SKM-1 (cell line): ENCODE measurements at regions not wholly inside any gene's neighbourhood (a gene's known extent, or its start where the extent isn't known, plus 50 kb on each side); places are given as distances from the start of the nearest gene placed in this dataset.

Experiments
- DNase-seq: peaks from one replicate; lab custom pipeline; 2025; ENCODE audit not compliant: unreplicated experiment; lab: John Stamatoyannopoulos, UW

DNA sequence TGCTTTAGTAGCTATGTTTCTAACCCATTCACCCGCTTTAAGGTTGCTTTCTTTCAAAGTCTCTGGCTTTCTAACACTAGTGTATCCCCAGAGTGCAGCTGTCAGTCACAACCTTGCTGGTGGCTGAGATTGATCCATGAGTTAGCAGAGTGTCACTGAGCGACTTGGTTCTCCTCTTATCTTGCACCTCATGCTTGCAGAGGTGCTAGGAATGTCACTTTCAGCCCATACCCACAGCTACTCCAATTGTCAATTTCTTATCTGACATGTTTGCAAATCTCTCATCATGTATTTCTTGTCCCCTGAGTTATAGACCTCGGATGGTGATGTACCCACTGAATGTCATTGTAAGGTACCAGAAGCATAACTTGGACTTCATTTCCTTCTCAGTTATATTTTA lies 1110.2 kb downstream of the GALC start:
- DNase-seq, result no peak

DNA sequence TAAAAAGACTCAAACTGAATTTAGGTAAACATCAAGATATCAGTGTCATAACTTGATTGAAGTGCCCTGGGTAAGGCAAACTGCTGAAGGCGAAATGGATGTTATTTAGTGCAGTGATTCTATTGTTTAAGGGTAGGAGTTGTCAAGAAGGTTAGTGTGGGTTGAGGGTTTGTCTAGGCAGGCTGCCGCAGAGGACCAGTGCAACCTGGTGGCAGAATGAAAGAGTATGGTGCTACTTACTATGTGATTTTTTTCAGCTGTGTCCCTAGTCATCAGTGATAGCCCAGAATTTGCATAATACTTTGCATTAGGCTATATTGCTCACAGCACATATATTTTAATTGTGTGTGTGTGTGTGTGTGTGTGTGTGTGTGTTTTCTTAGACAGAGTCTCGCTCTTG lies 1127.0 kb downstream of the GALC start:
- no peak for DNase-seq

DNA sequence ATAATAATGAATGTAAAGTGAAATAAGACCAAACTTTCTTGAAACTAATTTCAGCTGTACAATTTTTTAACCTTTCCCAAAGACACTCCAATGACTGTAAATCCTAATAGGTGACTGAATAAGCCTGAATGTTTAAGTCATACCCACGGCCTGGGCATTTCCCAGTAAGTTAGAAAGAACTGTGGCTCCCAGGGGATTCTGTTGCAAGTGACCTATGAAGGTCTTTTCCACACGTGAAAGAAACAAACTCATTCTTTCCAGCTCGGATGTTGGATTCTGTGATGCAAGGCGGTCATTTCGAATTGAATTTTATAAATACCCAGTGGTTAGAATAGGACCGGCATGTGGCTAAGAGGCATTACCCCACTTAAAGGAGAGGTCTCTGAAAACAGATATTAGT lies 1134.4 kb downstream of the GALC start:
- DNase-seq, result no peak

DNA sequence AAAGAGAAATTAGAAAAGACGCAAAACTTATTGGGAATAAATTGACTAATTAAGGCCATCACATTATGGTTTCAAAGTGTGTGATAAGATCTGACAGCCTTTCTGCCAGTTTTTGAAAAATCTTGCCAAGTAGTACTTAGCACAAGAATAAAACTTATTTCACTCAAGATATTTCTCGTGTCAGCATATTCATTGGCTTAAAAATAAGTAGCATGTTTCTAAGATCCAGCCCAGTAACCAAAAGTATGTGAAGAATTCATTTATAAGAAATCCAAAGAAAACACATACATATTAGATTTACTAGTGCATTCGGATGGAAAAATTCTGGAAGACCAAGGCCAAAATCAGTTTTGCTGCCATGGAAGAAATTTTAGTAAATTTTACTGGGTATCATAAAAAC lies 1135.0 kb downstream of the GALC start:
- DNase-seq, result no peak

DNA sequence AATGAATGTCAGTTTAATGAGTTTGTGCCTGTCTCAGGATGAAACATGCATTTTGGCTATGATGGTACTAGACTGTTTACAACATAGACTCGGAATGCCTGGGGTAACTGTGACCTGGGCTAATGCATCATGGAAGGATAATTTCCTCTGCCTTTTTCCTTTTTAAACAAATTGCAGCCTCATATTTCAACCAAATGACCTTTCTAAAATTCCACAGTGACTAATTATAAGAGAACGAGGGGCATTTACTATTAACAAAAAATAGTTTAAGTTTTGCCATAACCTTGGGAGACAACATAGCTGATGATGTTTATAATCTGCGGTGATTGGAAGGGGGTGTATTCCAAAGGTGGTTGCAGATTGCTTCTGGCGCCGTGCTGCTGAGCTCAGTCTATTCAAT lies 1140.5 kb downstream of the GALC start:
- no peak for DNase-seq

DNA sequence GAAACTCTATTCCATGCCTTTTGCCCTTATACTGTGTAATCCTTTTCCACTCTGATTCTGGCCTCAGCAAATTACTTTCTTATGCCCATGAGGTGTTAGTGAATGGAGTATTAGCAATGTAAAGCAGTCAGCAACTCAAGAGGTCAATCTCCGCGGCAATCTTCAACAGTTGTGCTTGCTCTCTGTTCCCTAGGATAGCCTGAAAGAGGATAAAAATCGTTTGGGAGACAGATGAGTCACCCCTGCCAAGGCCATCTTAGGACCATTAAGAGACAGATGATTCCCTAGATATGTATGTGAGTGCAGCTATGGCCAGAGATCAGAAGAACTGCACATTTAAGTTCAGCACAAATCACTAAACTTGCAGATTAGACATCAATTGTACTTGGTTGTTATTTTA lies 1145.8 kb downstream of the GALC start:
- DNase-seq, result no peak

DNA sequence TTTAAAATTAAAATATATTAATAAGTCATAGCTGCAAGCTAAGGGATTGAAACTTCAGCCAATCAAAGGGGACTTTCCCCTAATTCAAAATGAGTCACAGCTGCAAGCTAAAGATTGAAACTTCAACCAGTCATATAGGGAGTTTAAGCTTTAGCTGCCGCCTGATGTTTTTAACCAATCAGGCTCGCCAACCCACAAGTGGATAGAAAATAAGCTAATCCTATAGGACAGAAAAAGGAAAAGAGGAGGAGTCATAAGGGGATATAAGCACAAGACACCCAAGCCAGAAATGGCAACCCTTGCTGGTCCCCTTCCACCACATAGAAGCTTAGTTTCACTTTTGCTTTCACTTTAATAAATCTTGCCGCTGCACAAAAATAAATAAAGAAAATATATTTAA lies 1154.6 kb downstream of the GALC start:
- DNase-seq, result no peak

DNA sequence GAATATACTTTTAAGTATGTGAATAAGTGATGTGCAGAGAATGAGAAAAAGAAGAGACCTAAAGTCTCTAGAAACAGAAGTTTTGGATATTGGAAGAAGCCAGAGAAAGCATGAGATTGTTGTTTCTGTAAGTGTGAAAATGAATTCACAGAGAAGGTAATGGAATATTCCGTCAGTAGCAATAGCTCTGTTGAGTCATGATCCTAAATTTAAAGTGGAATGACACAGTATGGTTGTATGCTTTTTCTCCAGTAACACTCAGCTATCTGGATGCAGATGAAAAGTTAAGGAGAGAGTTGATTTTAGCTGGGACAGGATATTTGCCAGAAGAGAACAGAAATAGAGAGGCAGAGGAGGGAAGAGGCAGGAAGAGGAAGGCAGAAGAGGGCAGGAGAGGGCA lies 1166.3 kb downstream of the GALC start:
- DNase-seq, result no peak

DNA sequence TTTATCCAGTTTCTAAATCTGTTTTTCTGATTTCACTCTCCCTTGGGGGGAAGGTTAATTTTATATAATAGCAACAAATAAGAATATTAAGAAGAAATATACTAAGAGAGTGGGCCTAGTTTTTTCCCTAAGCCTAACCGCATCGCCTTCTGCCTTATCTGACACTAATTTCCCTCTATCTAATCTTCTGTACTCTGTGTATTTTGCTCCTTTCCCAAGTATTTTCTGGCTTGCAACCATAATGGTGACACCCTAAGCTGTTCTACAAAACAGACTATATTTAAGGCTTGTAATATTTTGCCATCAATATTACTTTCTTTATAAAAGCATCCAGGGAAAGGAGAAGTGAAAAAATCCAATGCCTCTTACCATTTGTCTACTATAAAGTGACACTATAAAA lies 1168.8 kb downstream of the GALC start:
- DNase-seq, result no peak

DNA sequence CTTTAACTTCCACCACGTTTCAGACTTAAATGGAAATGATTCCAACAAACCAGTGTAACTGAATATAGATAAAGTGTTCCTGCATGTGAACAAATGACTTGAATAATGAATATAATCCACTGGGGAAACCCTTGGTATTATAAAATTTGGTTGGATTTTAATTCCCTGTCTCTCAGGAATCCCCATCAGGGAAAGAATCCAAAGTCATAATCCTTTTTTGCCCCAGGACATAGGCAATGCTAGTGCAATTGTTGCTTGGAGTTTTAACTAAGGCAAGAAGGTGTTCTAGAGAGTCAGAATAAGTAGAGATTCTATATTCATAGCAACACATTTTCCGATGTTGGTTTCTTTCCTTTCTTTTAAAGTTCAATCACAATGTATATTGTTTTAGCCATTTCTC lies 1169.4 kb downstream of the GALC start:
- no peak for DNase-seq

DNA sequence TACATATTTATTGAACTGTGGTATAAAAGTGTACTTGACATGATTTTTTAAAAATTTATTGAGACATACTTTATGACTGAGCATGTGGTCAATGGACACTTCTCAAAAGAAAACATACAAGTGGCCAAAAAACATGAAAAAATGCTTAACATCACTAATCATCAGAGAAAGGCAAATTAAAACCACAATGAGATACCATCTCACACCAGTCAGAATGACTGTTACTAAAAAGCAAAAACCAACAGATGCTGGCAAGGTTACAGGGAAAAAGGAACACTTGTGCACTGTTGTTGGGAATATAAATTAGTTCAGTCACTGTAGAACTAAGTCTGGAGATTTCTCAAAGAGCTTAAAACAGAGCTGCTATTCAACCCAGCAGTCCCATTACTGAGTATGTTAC lies 1177.6 kb downstream of the GALC start:
- DNase-seq, result no peak

DNA sequence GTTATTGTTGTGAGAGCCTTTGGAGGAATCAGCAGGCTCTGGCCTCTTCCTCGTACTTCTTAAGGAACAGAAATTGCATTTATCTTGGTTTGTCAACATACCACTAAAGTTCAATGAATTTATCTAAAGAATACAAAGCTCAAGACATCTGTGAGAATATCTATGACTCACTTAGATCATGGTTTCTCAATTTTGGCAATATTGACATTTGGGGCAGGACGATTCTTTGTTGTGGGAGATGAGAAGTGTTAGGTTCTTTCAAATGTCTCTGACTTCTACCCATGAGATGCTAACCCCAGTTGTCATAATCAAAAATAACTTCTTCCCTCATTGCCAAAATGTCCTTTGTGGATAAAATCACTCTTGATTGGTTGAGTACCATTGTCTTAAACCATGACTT lies 1190.3 kb downstream of the GALC start:
- no peak for DNase-seq

DNA sequence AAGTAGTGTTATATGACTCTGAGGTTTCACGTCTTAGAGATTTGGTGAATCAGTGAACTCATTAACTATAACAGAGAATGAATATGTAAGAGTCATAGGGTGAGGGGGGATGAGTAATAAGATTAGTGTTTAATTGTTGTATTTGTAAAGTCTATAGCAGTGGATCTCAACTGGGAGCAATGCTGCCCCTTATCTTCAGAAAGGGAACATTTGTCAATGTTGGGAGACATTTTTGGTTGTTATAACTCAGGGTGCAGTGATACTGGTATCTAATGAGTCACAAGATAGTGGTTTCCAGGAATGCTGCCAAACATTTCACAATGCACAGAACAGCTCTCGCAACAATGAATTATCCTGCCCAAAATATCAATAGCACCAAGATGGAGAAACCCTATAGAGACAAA lies 1193.7 kb downstream of the GALC start:
- no peak for DNase-seq

DNA sequence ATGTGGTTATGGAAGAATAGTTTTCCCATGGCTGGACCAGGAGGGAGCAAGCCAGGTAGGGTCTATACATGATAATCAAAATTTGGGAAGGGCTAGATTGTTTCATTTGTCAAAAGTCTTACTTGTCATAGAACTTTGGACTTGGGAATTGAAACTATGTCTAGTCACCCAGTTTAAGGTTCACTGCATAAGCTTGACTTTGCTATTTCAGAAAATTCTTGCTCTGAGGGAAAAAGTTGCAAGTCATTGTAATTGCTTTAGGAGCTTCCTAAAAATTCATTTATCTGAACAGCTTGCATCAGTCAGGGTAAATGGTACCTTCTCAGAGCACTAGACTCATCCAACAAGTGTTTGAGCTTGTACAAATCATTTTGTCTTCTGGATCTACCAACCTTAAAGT lies 1194.7 kb downstream of the GALC start:
- no peak for DNase-seq

DNA sequence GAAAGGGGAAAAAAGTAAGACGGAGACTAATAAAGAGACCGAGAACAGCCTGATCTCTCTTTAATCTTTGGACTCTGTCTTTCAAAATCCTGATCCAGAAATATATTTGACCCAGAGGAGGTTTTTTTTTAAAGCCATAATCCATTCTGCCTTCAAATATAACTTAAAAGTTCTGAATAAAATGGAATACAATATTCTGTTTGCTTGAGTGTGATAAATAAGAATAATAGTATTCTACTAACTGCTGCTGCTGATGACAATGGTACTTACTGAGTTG lies 1196.0 kb downstream of the GALC start:
- DNase-seq, result no peak

DNA sequence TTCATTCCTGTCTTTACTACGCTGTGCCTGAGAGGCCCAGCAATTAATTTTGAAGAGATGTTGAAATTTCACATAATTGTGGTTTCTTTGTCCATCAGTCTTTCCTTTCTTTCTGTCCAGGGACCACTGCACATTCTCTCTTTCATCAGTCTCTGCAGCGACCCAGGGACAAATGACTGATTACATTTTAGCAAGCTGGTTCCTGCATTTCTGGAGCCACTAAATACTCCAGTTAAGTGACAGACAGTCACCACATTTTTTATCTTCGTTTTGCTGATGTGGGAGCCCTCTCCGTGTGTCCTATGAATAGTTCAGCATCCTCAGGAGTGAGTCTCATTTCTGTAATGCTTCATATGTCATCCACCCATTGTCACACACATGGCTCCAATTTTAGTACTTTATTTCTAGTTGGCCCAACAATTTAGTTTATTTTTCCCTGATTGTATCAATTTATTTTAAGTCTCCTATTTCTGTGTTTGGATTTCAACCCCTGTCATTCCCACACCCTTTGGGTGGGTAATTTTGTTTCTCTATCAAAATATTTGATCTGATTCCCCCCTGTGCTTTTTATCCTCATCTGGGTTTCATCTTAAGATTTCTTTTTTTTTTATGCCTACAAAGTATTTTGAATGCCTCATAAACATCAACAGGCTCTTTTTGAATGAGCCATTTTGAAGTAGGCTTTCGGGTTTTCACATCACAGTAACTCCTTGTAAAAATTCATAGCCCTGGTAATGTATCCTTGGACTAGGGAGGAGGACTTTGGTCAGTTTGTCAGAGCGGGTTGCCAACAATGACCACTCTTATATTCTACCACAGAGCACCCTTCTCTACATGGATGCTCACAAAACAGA lies 1196.5 kb downstream of the GALC start:
- no peak for DNase-seq

DNA sequence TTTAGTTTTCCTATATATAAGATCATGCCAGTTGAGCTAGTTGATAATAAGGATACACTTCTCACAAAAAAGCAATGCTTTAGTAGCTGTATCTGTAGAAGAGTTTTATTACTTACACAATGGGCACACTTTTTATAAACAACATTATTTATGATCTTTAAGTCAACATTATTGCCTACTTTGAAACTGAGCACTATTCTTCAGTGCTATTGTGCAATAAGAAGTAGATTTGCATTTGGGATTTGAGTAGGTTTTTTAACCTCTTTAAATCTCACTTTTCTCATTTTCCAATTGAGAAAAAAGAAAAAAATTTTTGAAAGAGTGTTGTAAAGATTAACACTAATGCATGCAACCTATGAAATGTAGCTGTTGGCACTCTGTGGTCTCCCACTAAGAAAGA lies 1198.3 kb downstream of the GALC start:
- DNase-seq, result no peak

DNA sequence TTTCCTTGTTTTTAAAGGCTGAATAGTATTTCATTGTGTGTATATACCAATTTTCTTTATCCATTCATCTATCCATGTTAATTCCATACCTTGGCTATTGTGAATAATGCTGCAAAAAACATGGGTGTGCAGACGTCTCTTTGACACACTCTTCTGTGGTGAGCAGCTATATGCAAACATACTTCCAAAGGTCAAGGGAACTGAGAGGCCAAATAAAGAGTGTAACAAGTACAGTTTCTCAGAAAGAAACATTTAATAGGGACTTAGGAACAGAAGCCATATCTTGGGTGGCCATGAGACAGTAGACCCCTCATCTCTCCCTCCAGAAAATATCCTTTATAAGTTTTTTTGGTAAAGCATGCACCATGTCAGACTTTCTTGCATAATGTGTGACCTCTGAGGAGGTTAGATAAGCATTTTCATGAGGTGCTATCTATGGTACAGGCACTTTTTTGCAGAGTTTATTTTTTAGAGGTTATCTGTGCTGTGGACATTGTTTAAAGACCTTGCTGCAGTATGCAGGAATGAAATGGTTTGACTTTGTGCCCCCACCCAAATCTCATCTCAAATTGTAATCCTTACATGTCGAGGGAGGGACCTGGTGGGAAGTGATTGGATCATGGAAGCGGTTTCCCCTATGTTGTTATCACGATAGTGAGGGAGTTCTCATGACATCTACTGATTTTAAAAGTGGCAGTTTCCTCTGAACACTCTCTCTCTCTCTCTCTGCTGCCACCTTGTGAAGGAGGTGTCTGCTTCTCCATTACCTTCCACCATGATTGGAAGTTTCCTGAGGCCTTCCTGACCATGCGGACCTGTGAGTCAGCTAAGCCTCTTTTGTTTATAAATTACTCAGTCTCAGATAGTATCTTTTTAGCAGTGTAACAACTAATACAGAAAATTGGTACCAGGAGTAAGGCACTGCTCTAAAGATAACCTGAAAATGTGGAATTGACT lies 1202.3 kb downstream of the GALC start:
- no peak for DNase-seq

DNA sequence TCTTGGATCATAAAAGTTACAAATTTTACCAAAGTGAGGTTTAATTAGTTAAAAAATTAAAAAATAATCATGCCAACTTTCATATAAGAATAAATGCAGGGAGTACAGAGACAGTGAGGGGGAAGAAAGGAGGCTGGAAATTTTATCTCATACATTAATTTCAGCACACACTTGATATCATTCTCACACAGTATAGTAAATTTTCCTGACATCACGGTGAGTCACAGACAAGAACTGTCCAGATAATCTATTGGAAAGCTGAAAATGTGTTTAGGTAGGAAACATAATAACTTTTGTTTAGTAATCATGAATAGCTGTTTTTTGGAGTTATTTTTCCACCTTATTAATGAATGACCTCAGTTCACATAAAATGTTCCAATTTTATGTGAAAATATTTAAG lies 1204.8 kb downstream of the GALC start:
- DNase-seq, result no peak

DNA sequence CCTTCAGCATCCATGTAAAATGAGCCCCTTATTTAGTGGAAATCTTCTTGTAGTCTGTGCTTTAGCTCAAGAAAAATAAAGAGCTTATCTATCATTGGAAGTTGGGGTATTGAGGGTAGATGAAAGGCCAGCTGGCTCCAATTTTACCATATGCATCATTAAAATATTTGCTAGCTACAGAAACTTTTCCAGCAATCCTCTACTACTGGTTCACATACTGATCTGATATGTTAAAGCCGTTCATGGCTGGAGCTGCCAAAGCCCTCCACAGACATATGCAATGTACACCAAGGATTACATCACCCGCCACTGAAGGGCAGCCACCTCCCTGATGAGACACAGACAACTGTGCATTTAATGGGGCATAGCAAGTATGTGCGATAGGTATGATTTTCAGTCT lies 1205.3 kb downstream of the GALC start:
- no peak for DNase-seq

DNA sequence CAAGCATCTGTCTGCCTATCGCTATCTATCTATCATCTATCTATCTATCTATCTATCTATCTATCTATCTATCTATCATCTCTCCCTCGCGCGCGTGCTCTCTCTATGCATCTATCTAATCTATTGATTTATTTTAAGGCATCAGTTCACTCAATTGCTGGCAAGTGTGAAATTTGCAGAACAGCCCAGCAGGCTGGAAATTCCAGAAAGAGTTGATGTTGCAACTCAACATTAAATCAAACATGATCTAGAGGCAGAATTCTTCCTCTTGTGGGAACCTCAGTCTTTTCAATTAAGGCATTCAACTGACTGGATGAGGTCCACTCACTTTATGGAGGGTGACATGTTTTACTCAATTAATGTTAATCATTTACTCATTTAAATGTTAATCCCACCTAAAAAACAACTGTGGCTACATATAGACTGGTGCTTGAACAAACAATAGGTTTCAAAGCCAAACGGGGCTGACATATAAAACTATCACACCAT lies 1210.8 kb downstream of the GALC start:
- DNase-seq, result no peak

DNA sequence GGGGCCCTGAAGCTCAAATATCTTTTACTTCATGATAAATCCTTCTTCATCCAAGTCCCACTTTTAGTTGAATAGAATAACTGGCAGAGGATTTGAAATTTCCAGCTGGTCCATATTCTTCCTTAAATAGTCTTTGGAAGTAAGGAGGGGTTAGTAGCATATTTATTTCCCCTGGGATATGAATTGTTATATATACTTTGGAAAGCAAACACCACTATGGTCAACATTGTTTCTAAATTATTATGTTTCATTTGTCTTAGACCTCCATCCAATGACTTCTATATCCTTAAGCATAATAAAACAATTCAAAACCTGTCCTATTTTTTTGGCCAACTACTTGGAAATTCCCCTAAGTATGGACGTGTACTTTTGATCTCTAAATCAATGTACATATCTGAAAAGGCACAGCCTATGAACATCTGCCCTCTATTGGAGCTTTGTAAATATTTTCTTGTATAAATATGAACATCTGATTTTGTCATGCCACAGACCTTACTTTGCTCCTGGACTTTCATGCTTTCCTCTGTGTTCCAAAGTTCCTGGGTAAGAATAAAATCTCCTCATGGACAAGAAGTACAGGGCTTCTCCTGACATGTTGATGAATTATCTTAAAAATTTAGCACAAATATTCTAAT lies 1212.0 kb downstream of the GALC start:
- DNase-seq, result no peak
